ENCODE measurements at regions not wholly inside any gene's neighbourhood (a gene's known extent, or its start where the extent isn't known, plus 50 kb on each side); places are given as distances from the start of the nearest gene placed in this dataset.

- H3K27me3 Mint-ChIP-seq (ENCODE audit: unreplicated experiment), result peaks cover 2% of the 10 kb centered on the region
- H3K36me3 Mint-ChIP-seq (ENCODE audit: unreplicated experiment), result no peaks in the 10 kb centered on the region
- no peaks in the 10 kb centered on the region for H3K9me3 Mint-ChIP-seq (ENCODE audit: unreplicated experiment)
- peaks cover 14% of the 10 kb centered on the region for H3K4me1 Mint-ChIP-seq (ENCODE audit: low read depth, unreplicated experiment)
- no peak overlapping the region for H3K27ac Mint-ChIP-seq (ENCODE audit: unreplicated experiment)
- TF ChIP-seq CTCF (IDR thresholded peaks at IDR 0.05; ENCODE audit: partially characterized antibody, unreplicated experiment), result no peak
- no peak overlapping the region for H3K4me3 Mint-ChIP-seq (ENCODE audit: unreplicated experiment)
- DNase-seq, result no peak
Measured at GRCh38 chr13:111662895-111663294, 342.5 kb downstream of the TEX29 start.

GRCh38 chr13:111663505-111663904 is 343.1 kb downstream of the TEX29 start:
- no peak overlapping the region for H3K27ac Mint-ChIP-seq (ENCODE audit: unreplicated experiment)
- no peaks in the 10 kb centered on the region for H3K9me3 Mint-ChIP-seq (ENCODE audit: unreplicated experiment)
- DNase-seq, result no peak
- peaks cover 2% of the 10 kb centered on the region for H3K27me3 Mint-ChIP-seq (ENCODE audit: unreplicated experiment)
- peaks cover 9% of the 10 kb centered on the region for H3K4me1 Mint-ChIP-seq (ENCODE audit: low read depth, unreplicated experiment)
- H3K36me3 Mint-ChIP-seq (ENCODE audit: unreplicated experiment), result no peaks in the 10 kb centered on the region
- no peak for TF ChIP-seq CTCF (IDR thresholded peaks at IDR 0.05; ENCODE audit: partially characterized antibody, unreplicated experiment)
- H3K4me3 Mint-ChIP-seq (ENCODE audit: unreplicated experiment), result no peak overlapping the region

GRCh38 chr13:111663953-111664421 is 343.5 kb downstream of the TEX29 start:
- TF ChIP-seq CTCF (IDR thresholded peaks at IDR 0.05; ENCODE audit: partially characterized antibody, unreplicated experiment), result no peak
- Mint-ChIP-seq H3K36me3 (ENCODE audit: unreplicated experiment) (no peaks in the 10 kb centered on the region), H3K27me3 (ENCODE audit: unreplicated experiment) (peaks cover 2% of the 10 kb centered on the region), H3K27ac (ENCODE audit: unreplicated experiment) (no peak overlapping the region), H3K4me1 (ENCODE audit: low read depth, unreplicated experiment) (peaks cover 7% of the 10 kb centered on the region), H3K9me3 (ENCODE audit: unreplicated experiment) (no peaks in the 10 kb centered on the region), H3K4me3 (ENCODE audit: unreplicated experiment) (no peak overlapping the region)
- DNase-seq, result no peak

- no peak for DNase-seq
- Mint-ChIP-seq H3K27me3 (ENCODE audit: unreplicated experiment) (peaks cover 2% of the 10 kb centered on the region), H3K36me3 (ENCODE audit: unreplicated experiment) (no peaks in the 10 kb centered on the region), H3K9me3 (ENCODE audit: unreplicated experiment) (no peaks in the 10 kb centered on the region), H3K27ac (ENCODE audit: unreplicated experiment) (no peak overlapping the region), H3K4me1 (ENCODE audit: low read depth, unreplicated experiment) (peaks cover 2% of the 10 kb centered on the region), H3K4me3 (ENCODE audit: unreplicated experiment) (no peak overlapping the region)
- TF ChIP-seq CTCF (IDR thresholded peaks at IDR 0.05; ENCODE audit: partially characterized antibody, unreplicated experiment), result no peak
Measured at GRCh38 chr13:111664696-111665095, 344.3 kb downstream of the TEX29 start.

- H3K27ac Mint-ChIP-seq (ENCODE audit: unreplicated experiment), result no peak overlapping the region
- H3K4me3 Mint-ChIP-seq (ENCODE audit: unreplicated experiment), result no peak overlapping the region
- DNase-seq, result no peak
- H3K4me1 Mint-ChIP-seq (ENCODE audit: low read depth, unreplicated experiment), result peaks cover 2% of the 10 kb centered on the region
- H3K36me3 Mint-ChIP-seq (ENCODE audit: unreplicated experiment), result no peaks in the 10 kb centered on the region
- peaks cover 2% of the 10 kb centered on the region for H3K27me3 Mint-ChIP-seq (ENCODE audit: unreplicated experiment)
- no peak for TF ChIP-seq CTCF (IDR thresholded peaks at IDR 0.05; ENCODE audit: partially characterized antibody, unreplicated experiment)
- H3K9me3 Mint-ChIP-seq (ENCODE audit: unreplicated experiment), result no peaks in the 10 kb centered on the region
Measured at GRCh38 chr13:111665691-111666095, 345.3 kb downstream of the TEX29 start.

All from glutamatergic neuron (in vitro differentiated cells).